ENCODE measurements at regions not wholly inside any gene's neighbourhood (a gene's known extent, or its start where the extent isn't known, plus 50 kb on each side); places are given as distances from the start of the nearest gene placed in this dataset.

GRCh38 chr9:78905986-78906755 is 609.2 kb downstream of the PSAT1 start:
- TF ChIP-seq, protein P1, sequence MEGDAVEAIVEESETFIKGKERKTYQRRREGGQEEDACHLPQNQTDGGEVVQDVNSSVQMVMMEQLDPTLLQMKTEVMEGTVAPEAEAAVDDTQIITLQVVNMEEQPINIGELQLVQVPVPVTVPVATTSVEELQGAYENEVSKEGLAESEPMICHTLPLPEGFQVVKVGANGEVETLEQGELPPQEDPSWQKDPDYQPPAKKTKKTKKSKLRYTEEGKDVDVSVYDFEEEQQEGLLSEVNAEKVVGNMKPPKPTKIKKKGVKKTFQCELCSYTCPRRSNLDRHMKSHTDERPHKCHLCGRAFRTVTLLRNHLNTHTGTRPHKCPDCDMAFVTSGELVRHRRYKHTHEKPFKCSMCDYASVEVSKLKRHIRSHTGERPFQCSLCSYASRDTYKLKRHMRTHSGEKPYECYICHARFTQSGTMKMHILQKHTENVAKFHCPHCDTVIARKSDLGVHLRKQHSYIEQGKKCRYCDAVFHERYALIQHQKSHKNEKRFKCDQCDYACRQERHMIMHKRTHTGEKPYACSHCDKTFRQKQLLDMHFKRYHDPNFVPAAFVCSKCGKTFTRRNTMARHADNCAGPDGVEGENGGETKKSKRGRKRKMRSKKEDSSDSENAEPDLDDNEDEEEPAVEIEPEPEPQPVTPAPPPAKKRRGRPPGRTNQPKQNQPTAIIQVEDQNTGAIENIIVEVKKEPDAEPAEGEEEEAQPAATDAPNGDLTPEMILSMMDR (conservative IDR thresholded peaks at IDR 0.05 in 1 of 2, IDR thresholded peaks at IDR 0.05 in 1 of 2; ENCODE audit: low read depth in 1 of 2, low read length in 2 of 2) = no peak
- no peak for TF ChIP-seq EZH2 (IDR thresholded peaks at IDR 0.05; ENCODE audit: low read length, missing control alignments)
